Muscle of arm (tissue), 1 donor: ENCODE measurements at regions not wholly inside any gene's neighbourhood (a gene's known extent, or its start where the extent isn't known, plus 50 kb on each side); places are given as distances from the start of the nearest gene placed in this dataset.
"Not testable (repeated sequence)": the region's sequence is repeated elsewhere in the genome, so short reads cannot be mapped to it uniquely, and the experiment has no call there.

Source experiments
- DNase-seq: peaks from one replicate; pipeline ENCODE4 v3.0.0-alpha.2; 2013

- no peak for DNase-seq
Observed at GRCh38 chr7:115642194-115642593, 388.4 kb downstream of the TFEC start.

DNA sequence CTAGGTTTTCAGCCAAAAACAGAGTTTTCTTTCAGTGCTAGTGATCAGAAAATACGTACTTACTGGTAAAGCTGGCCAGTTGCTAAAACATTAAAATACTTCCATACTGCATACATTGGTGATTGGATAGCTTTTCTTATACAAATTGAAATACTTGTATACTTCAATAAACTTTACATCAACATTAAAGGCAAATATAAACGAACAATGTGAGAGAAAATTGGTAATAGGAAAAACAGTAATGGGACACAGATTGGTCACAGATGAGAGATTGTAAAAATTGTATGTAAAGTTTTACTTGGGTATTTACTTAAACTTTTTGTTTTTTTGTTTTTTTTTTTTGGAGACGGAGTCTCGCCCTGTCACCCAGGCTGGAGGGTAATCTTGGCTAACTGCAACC, 391.7 kb downstream of the TFEC start:
- DNase-seq: no peak

DNA sequence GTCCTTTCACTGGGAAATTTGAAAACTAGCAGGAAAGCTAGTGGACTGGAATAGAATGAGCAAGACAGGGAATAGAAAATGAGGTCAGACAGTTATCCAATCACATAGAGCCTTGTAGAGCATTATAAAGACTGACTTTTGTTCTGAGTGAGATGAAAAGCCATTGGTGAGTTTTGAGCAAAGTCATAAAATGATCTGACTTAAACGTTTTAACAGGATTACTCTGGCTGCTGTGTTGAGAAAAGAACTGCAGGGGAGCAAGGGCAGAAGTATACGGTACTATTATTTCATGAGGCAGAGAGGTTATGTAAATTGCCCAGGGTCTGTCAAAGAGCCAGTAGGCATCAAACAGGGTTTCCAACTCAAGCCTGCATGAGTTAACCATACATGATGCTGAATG, 393.4 kb downstream of the TFEC start:
- DNase-seq: no peak

DNA sequence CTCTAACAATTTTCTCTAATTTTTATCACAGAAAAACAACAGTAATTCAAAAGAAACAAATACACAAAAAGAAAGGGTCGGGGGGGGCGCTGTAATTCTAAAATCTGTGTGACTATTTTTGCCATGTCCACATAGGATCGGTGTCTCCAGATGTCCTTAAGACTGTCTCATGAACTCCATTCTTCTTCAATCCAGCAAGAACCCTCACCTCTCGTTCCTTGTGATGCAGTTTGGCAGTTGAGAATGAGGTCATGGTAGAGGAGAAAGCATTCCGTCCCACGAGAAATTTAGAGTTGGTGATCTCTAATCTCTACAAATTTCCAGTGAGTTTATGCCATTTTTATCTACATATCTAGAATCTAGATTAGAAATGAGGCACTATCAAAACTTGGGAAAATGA, 394.7 kb downstream of the TFEC start:
- DNase-seq: no peak

DNA sequence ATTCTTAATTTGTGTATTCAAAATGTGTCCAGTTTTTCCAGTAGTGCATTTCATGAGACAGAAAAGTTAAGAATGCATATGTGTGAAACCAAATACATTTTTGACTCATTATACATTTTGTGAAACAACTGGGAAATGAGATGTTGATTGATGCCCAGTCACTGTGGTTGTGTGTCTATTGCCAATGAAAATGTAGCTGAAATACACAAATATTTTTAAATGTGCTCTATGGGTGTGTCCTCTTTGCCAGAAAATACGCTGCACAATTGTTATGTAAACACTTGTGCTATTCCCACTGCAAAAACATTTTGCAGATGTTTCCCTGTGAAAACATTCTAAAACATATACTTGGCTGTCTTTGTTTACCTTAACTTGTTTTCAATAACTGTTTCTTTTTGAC, 395.2 kb downstream of the TFEC start:
- DNase-seq: peak; percentile 26

GRCh38 chr7:115634633-115635032, 395.9 kb downstream of the TFEC start:
- DNase-seq: no peak

DNA sequence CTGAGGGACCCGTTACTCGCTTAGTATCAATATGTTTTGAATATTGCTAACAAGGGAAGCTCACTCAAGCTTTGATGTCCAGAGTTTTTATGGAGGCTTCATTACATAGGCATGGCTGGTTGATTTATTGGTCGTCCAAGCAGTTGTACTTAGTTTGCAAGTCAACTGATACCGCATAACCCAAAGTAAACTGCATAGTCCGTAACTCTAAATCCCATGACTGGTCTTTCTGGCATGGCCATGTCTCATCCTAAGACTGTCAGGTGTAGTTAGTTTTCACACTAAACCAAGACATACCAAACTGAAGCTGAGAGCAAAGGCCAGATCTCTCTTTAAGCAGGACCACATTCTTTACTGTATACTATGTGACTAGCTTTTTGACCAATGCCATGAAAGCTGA, 397.9 kb downstream of the TFEC start:
- DNase-seq: no peak

DNA sequence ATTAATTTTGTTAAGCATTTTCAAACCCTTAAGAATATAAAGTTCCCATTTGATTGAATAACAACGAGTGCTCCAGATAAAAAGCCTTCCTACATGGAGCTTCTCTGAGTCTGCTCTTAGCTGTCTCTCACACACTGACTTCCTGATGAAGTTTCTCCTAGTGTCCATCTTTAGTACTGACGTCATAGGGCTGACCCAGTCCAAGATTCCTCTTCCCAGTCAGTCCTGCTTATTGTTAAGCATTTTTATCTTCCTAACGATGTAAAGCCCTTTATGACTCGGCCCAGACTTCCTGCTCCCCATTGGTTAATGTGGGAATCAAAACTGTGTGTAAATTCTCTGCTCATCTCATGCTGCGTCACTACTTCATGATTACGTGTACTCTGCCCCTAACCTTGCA, 398.8 kb downstream of the TFEC start:
- no peak for DNase-seq

GRCh38 chr7:115630049-115630448, 400.5 kb downstream of the TFEC start:
- no peak for DNase-seq

- DNase-seq: no peak
Observed at GRCh38 chr7:115618676-115619075, 411.9 kb downstream of the TFEC start.

DNA sequence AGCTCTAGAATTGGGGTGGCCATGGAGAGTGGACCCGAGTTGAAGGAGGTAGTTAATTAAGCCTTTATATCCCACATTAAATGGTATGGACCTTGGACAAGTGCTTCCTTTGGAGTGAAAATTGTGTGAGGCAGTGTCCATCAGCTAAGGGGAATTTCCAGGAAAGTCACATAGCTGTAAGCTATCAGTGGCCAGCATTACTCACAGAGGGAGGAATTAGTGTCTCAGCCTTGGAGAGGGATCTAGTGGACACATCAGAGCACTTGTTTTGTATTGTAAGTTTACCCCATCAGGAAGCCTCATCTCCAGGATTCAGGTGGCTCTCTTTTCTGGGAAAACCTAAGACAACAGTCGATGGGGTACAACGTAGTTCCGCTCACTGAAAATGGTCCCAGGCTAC, 416.7 kb downstream of the TFEC start:
- DNase-seq: no peak

- no peak for DNase-seq
Observed at GRCh38 chr7:115603416-115603815, 427.1 kb downstream of the TFEC start.

DNA sequence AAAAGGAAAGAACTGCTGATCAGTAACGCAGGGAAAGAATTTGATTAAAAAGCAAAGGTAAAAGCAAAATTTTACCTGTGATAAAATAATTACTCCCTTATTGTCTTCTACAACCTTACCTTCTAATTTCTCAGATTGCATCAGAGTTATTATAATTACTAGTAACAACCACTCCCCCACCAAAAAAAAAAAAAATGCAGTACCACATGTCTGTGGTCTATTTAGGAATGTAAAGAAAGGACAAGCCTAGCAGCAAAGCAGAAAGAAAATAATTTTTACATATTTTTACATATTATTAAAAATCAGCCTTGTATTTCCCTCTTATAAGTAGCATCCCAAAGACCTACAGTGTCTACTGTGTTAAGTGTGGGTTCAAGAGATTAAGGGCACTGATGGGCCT, 430.4 kb downstream of the TFEC start:
- DNase-seq: no peak

DNA sequence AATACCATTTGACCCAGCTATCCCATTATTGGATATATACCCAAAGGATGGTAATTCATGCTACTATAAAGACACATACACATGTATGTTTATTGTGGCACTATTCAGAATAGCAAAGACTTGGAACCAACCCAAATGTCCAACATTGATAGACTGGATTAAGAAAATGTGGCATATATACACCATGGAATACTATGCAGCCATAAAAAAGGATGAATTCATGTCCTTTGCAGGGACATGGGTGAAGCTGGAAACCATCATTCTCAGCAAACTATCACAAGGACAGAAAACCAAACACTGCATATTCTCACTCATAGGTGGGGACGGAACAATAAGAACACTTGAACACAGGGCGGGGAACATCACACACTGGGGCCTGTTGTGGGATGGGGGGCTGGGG, 431.4 kb downstream of the TFEC start:
- not testable (repeated sequence) for DNase-seq

- not testable (repeated sequence) for DNase-seq
Observed at GRCh38 chr7:115597220-115597619, 433.3 kb downstream of the TFEC start.

- no peak for DNase-seq
Observed at GRCh38 chr7:115593111-115593510, 437.5 kb downstream of the TFEC start.

- DNase-seq: no peak
Observed at GRCh38 chr7:115585015-115585718, 445.4 kb downstream of the TFEC start.

- no peak for DNase-seq
Observed at GRCh38 chr7:115582956-115583355, 447.6 kb downstream of the TFEC start.

- peak; percentile 32 for DNase-seq
Observed at GRCh38 chr7:115578576-115578975, 452.0 kb downstream of the TFEC start.

- no peak for DNase-seq
Observed at GRCh38 chr7:115574681-115575291, 455.8 kb downstream of the TFEC start.

DNA sequence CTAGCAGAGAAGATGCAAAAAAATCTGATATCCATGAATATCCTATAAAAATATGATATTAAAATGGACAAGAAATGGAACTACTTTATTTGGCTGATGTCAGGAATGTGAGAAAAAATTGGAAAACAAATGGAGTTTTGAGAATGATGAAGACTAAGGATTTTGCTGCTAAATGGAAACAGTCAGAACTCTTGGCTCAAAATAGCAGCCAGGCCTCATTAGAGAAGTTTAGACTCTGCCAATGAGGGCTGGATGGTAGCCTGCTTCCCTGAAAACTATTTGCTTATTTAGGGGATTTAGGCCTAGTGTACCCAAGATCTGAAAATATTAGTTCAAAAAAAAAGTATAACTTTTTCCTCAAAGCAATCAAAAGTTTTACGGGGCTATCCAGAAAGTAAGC, 458.5 kb downstream of the TFEC start:
- DNase-seq: peak; percentile 58

- no peak for DNase-seq
Observed at GRCh38 chr7:115561335-115562110, 469.0 kb downstream of the TFEC start.

GRCh38 chr7:115559877-115560276, 470.7 kb downstream of the TFEC start:
- no peak for DNase-seq
